Lung (tissue), 11 donors: ENCODE measurements at regions not wholly inside any gene's neighbourhood (a gene's known extent, or its start where the extent isn't known, plus 50 kb on each side); places are given as distances from the start of the nearest gene placed in this dataset.

Experiments
- ATAC-seq: fragments of 200-7000 bp; cut with Tn5 transposase; one replicate; pipeline ENCODE4 v1.9.1; 2020; ENCODE audit warnings: moderate number of reproducible peaks; ENCODE audit not compliant: insufficient read depth, low FRiP score
- DNase-seq, 3 donors: peaks; one replicate each; pipeline ENCODE4 v3.0.0-alpha.2; 2013 to 2017
- H3K27ac ChIP-seq, 2 donors: one replicate each; pipeline ENCODE4 v1.5.1; 2013; ENCODE audit warnings: mild to moderate bottlenecking in 2 of 2, moderate library complexity in 2 of 2, control low read depth in 1 of 2, inconsistent platforms in 1 of 2, low read depth in 1 of 2, low read length in 1 of 2
- H3K27me3 ChIP-seq, 3 donors: one replicate each; pipeline ENCODE4 v1.5.1; 2013; ENCODE audit warnings: low read length in 2 of 3; ENCODE audit not compliant: control insufficient read depth in 3 of 3, insufficient read depth in 3 of 3
- H3K36me3 ChIP-seq, 4 donors: one replicate each; pipeline ENCODE4 v1.5.1; 2013; ENCODE audit warnings: low read length in 4 of 4, mild to moderate bottlenecking in 1 of 4, moderate library complexity in 1 of 4; ENCODE audit not compliant: control insufficient read depth in 4 of 4, insufficient read depth in 4 of 4
- H3K4me1 ChIP-seq, 5 donors: one replicate each; pipeline ENCODE4 v1.5.1; 2013; ENCODE audit warnings: low read length in 5 of 5, mild to moderate bottlenecking in 2 of 5, moderate library complexity in 1 of 5; ENCODE audit not compliant: control insufficient read depth in 5 of 5, insufficient read depth in 5 of 5
- H3K4me3 ChIP-seq: one replicate; pipeline ENCODE4 v1.5.1; 2013; ENCODE audit warnings: mild to moderate bottlenecking, control low read depth, moderate library complexity
- H3K9ac ChIP-seq, 2 donors: one replicate each; pipeline ENCODE4 v1.5.1; 2013; ENCODE audit warnings: low read length in 2 of 2, control low read depth in 1 of 2; ENCODE audit not compliant: insufficient read depth in 1 of 2
- H3K9me3 ChIP-seq, 4 donors: one replicate each; pipeline ENCODE4 v1.5.1; 2013; ENCODE audit warnings: low read length in 3 of 4, mild to moderate bottlenecking in 1 of 4, moderate library complexity in 1 of 4; ENCODE audit not compliant: control insufficient read depth in 4 of 4, insufficient read depth in 3 of 4
- CTCF ChIP-seq: IDR thresholded peaks from 2 replicates; pipeline ENCODE4 v1.5.1; 2012; ENCODE audit warnings: mild to moderate bottlenecking; ENCODE audit errors: control extremely low read depth, extremely low read depth
- whole genome bisulfite sequencing, 2 donors: extraction: QIAGEN DNeasy Blood & Tissue Kit; methylation state at CpG; one replicate each; pipeline ENCODE4 v1.1.7; 2013; 5-methylcytosine and 5-hydroxymethylcytosine counted together
- donor health status: control.
- donor health status: control.
- donor health status: Bipolar disorder and iron deficiency.
- donor health status: healthy.
- donor health status: DM: yes; HTN: yes; CAD: no.

GRCh38 chr11:112610996-112611750, 350.0 kb upstream of the NCAM1 start:
- DNase-seq: no peak
- H3K9ac ChIP-seq: no peak overlapping the region
- WGBS, 2 donors: 73% methylated on average over 6 of the region's 6 CpGs
- H3K36me3 ChIP-seq: no peaks in the 10 kb centered on the region
- no peaks in the 10 kb centered on the region for H3K9me3 ChIP-seq
- H3K27me3 ChIP-seq: peaks cover 0 to 2% (median 0%) of the 10 kb centered on the region in 3 donors
- H3K4me3 ChIP-seq: no peak overlapping the region
- no peak for TF ChIP-seq CTCF
- ATAC-seq: no peak
- H3K4me1 ChIP-seq: peaks cover 0 to 16% (median 4%) of the 10 kb centered on the region in 5 donors
- H3K27ac ChIP-seq: no peak overlapping the region

GRCh38 chr11:112611771-112612170, 349.4 kb upstream of the NCAM1 start:
- H3K27ac ChIP-seq: no peak overlapping the region
- peaks cover 0 to 16% (median 4%) of the 10 kb centered on the region in 5 donors for H3K4me1 ChIP-seq
- H3K9me3 ChIP-seq: no peaks in the 10 kb centered on the region
- H3K36me3 ChIP-seq: no peaks in the 10 kb centered on the region
- 64 to 74% methylated on average over 7 of the region's 7 CpGs for WGBS, 2 donors
- H3K9ac ChIP-seq: no peak overlapping the region
- H3K4me3 ChIP-seq: no peak overlapping the region
- TF ChIP-seq CTCF: no peak
- peaks cover 0 to under 1% (median 0%) of the 10 kb centered on the region in 3 donors for H3K27me3 ChIP-seq
- ATAC-seq: no peak
- DNase-seq: no peak

- DNase-seq: peak; percentile 43 to 79 (median 47)
- TF ChIP-seq CTCF: no peak
- no peak for ATAC-seq
- no peak overlapping the region for H3K4me3 ChIP-seq
- H3K9me3 ChIP-seq: no peaks in the 10 kb centered on the region
- 46 to 54% methylated on average over 5 of the region's 5 CpGs for WGBS, 2 donors
- H3K36me3 ChIP-seq: no peaks in the 10 kb centered on the region
- H3K9ac ChIP-seq: no peak overlapping the region
- peaks cover 0 to 16% (median 4%) of the 10 kb centered on the region in 5 donors for H3K4me1 ChIP-seq
- H3K27me3 ChIP-seq: no peaks in the 10 kb centered on the region
- H3K27ac ChIP-seq: no peak overlapping the region
Observed at GRCh38 chr11:112612250-112612849, 348.9 kb upstream of the NCAM1 start.
